OCI-LY3 (cell line): ENCODE measurements at regions not wholly inside any gene's neighbourhood (a gene's known extent, or its start where the extent isn't known, plus 50 kb on each side); places are given as distances from the start of the nearest gene placed in this dataset.

Experiments
- H2AFZ ChIP-seq: fragments of 200-600, 300-600 bp; shearing (Covaris generic); 2 replicates; pipeline ENCODE4 v1.6.0; 2014; ENCODE audit warnings: antibody characterized with exemption, low read depth, low read length
- H3K27ac ChIP-seq: fragments of 200-600, 300-600 bp; sonication (generic); 2 replicates; pipeline ENCODE4 v1.5.1; 2014; ENCODE audit warnings: mild to moderate bottlenecking, low read length, moderate library complexity, mixed read lengths
- H3K27me3 ChIP-seq: fragments of 200-600, 300-600 bp; sonication (generic); 2 replicates; pipeline ENCODE4 v1.6.1; 2014; ENCODE audit warnings: low read depth, low read length, mixed read lengths
- H3K36me3 ChIP-seq: fragments of 200-600, 300-600 bp; sonication (generic); replicated peaks from 2 replicates; pipeline ENCODE3; 2014; ENCODE audit warnings: low read depth, low read length, mixed read lengths
- H3K4me1 ChIP-seq: fragments of 300-600, 200-600 bp; sonication (generic); 2 replicates; pipeline ENCODE4 v1.6.1; 2014; ENCODE audit warnings: low read length, mixed read lengths
- H3K4me2 ChIP-seq: fragments of 200-600, 300-600 bp; sonication (generic); 2 replicates; pipeline ENCODE4 v1.6.1; 2014; ENCODE audit warnings: low read length, mixed read lengths
- H3K4me3 ChIP-seq: fragments of 300-600, 200-600 bp; sonication (generic); 2 replicates; pipeline ENCODE4 v1.5.1; 2014; ENCODE audit warnings: antibody characterized with exemption, mild to moderate bottlenecking, low read length, moderate library complexity
- H3K79me2 ChIP-seq: fragments of 300-600, 200-600 bp; shearing (Covaris generic); 2 replicates; pipeline ENCODE4 v1.6.1; 2014; ENCODE audit warnings: mild to moderate bottlenecking, low read length, mixed read lengths
- H3K9ac ChIP-seq: fragments of 300-600, 200-600 bp; shearing (Covaris generic); 2 replicates; pipeline ENCODE4 v1.6.0; 2014; ENCODE audit warnings: mild to moderate bottlenecking, low read length, moderate library complexity
- H3K9me3 ChIP-seq: fragments of 200-600, 300-600 bp; shearing (Covaris generic); 2 replicates; pipeline ENCODE4 v1.6.1; 2014; ENCODE audit warnings: low read length, mixed read lengths; ENCODE audit not compliant: insufficient read depth
- H4K20me1 ChIP-seq: fragments of 200-600, 300-600 bp; sonication (generic); 2 replicates; pipeline ENCODE4 v1.6.1; 2016; ENCODE audit warnings: low read length, mixed read lengths; ENCODE audit not compliant: insufficient read depth
- CTCF ChIP-seq: fragments of 200-600, 300-600 bp; sonication (generic); IDR thresholded peaks from 2 replicates; pipeline ENCODE4 v1.5.1; 2014; ENCODE audit warnings: antibody characterized with exemption, low read length, low read depth
- EZH2phosphoT487 ChIP-seq: fragments of 200-600 bp; shearing (Covaris generic); IDR thresholded peaks from 2 replicates; pipeline ENCODE4 v1.6.1; 2018; ENCODE audit warnings: antibody characterized with exemption, mixed run types, low read depth

- no peaks in the 10 kb centered on the region for H3K79me2 ChIP-seq
These were observed 230.0 kb downstream of the CTTN start for GRCh38 chr11:70628176-70628854.

GRCh38 chr11:70628855-70629844, 230.8 kb downstream of the CTTN start:
- Histone ChIP-seq H3K36me3 (no peaks in the 10 kb centered on the region), H3K9me3 (no peaks in the 10 kb centered on the region), H3K27me3 (peaks cover 11% of the 10 kb centered on the region; the same call in 1 of the 2 replicates), H3K9ac (no peak overlapping the region), H4K20me1 (no peaks in the 10 kb centered on the region; the same call in 1 of the 2 replicates), H3K27ac (no peak overlapping the region), H2AFZ (no peak overlapping the region), H3K4me2 (no peak overlapping the region), H3K4me3 (no peak overlapping the region), H3K4me1 (no peaks in the 10 kb centered on the region), H3K79me2 (no peaks in the 10 kb centered on the region)
- no peak for TF ChIP-seq CTCF
- TF ChIP-seq EZH2phosphoT487, result no peak

More at GRCh38 chr11:70628176-70628854, 230.0 kb downstream of the CTTN start:
- Histone ChIP-seq H3K27ac (no peak overlapping the region), H3K9me3 (no peaks in the 10 kb centered on the region), H3K9ac (no peak overlapping the region), H3K4me2 (no peak overlapping the region), H4K20me1 (no peaks in the 10 kb centered on the region), H2AFZ (no peak overlapping the region), H3K4me3 (no peak overlapping the region), H3K4me1 (no peaks in the 10 kb centered on the region), H3K36me3 (no peaks in the 10 kb centered on the region), H3K27me3 (peaks cover 11% of the 10 kb centered on the region; the same call in 1 of the 2 replicates)
- no peak for TF ChIP-seq CTCF
- TF ChIP-seq EZH2phosphoT487, result no peak

GRCh38 chr11:70630068-70630467, 231.7 kb downstream of the CTTN start:
- Histone ChIP-seq H3K4me1 (no peaks in the 10 kb centered on the region), H4K20me1 (no peaks in the 10 kb centered on the region; the same call in 1 of the 2 replicates), H3K27me3 (peaks cover 11% of the 10 kb centered on the region; the same call in 1 of the 2 replicates), H3K4me2 (no peak overlapping the region), H3K9ac (no peak overlapping the region), H3K9me3 (no peaks in the 10 kb centered on the region), H3K4me3 (no peak overlapping the region), H2AFZ (no peak overlapping the region), H3K27ac (no peak overlapping the region), H3K36me3 (no peaks in the 10 kb centered on the region), H3K79me2 (no peaks in the 10 kb centered on the region)
- TF ChIP-seq EZH2phosphoT487 (no peak), CTCF (no peak)
